NCI-H748 treated with DMSO at 0.1 percent for 48 hours (cell line): ENCODE measurements at regions not wholly inside any gene's neighbourhood (a gene's known extent, or its start where the extent isn't known, plus 50 kb on each side); places are given as distances from the start of the nearest gene placed in this dataset.
A peak's percentile ranks its signal among the peaks of the same experiment; 100 is the strongest.

Source experiments
- DNase-seq: peaks from one replicate; lab custom pipeline; 2025; lab: John Stamatoyannopoulos, UW

GRCh38 chr20:57060407-57061050 lies 205.9 kb downstream of the BMP7 start:
- no peak for DNase-seq

- no peak for DNase-seq
Measured at GRCh38 chr20:57061051-57061900, 205.2 kb downstream of the BMP7 start.

GRCh38 chr20:57062241-57062640 lies 204.2 kb downstream of the BMP7 start:
- DNase-seq, result no peak

GRCh38 chr20:57062696-57063270 lies 203.7 kb downstream of the BMP7 start:
- DNase-seq, result no peak

- DNase-seq, result no peak
Measured at GRCh38 chr20:57064836-57065235, 201.6 kb downstream of the BMP7 start.

- no peak for DNase-seq
Measured at GRCh38 chr20:57065646-57066045, 200.8 kb downstream of the BMP7 start.

GRCh38 chr20:57066126-57066900 lies 200.1 kb downstream of the BMP7 start:
- no peak for DNase-seq

- no peak for DNase-seq
Measured at GRCh38 chr20:57069442-57069841, 197.0 kb downstream of the BMP7 start.

GRCh38 chr20:57070296-57070695 lies 196.1 kb downstream of the BMP7 start:
- DNase-seq, result no peak

GRCh38 chr20:57071283-57071731 lies 195.1 kb downstream of the BMP7 start:
- peak; percentile 37 for DNase-seq

GRCh38 chr20:57071954-57072583 lies 194.4 kb downstream of the BMP7 start:
- DNase-seq, result no peak

GRCh38 chr20:57073402-57073801 lies 193.0 kb downstream of the BMP7 start:
- DNase-seq, result no peak

GRCh38 chr20:57074386-57074785 lies 192.1 kb downstream of the BMP7 start:
- DNase-seq, result no peak

- no peak for DNase-seq
Measured at GRCh38 chr20:57075181-57075580, 191.3 kb downstream of the BMP7 start.

- DNase-seq, result no peak
Measured at GRCh38 chr20:57075603-57076002, 190.8 kb downstream of the BMP7 start.

GRCh38 chr20:57076152-57076652 lies 190.2 kb downstream of the BMP7 start:
- DNase-seq, result no peak

- DNase-seq, result no peak
Measured at GRCh38 chr20:57076951-57077350, 189.5 kb downstream of the BMP7 start.

GRCh38 chr20:57078116-57078515 lies 188.3 kb downstream of the BMP7 start:
- no peak for DNase-seq

- DNase-seq, result no peak
Measured at GRCh38 chr20:57079031-57080005, 187.1 kb downstream of the BMP7 start.

- no peak for DNase-seq
Measured at GRCh38 chr20:57080796-57081195, 185.6 kb downstream of the BMP7 start.
